Adrenal gland (tissue), 5 donors: ENCODE measurements at regions not wholly inside any gene's neighbourhood (a gene's known extent, or its start where the extent isn't known, plus 50 kb on each side); places are given as distances from the start of the nearest gene placed in this dataset.

Source experiments
- CTCF ChIP-seq, 6 experiments: fragments of 450-650 bp in 4 of 6; fragments of 200-600 bp in 2 of 6; sonication (generic) in 1 of 6; IDR thresholded peaks; 1 replicate in 5 of 6; 2 replicates in 1 of 6; pipeline versions ENCODE4 v1.5.1 to v1.8.0; 2016 to 2021; ENCODE audit warnings: antibody characterized with exemption in 6 of 6, mild to moderate bottlenecking in 2 of 6, moderate library complexity in 1 of 6
- POLR2A ChIP-seq, 2 donors: fragments of 450-650 bp; IDR thresholded peaks; one replicate each; pipeline ENCODE4 v1.6.1; 2017; ENCODE audit warnings: antibody characterized with exemption in 2 of 2, mild to moderate bottlenecking in 2 of 2, moderate library complexity in 1 of 2
- donor health status: DM: no; HTN: no; CAD: no.

DNA sequence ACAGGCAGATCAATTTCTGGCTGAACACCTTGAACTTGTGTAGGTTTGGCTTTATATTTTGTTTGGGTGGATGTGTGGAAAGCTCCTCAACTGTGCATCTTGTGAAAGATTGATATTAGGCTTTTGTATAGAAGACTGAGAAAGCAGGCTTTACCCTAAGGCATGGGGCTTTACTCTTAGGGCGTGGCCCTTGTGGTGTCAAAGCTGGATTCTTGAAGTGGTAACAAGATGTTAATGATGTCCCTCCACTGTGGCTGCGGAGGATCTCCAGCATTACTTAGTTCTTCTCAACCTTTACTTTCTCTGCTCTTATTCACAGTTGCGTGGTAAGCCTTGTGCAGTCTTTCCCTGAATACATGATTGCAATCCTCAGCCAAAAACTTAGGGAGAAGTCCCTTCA, 54.1 kb upstream of the HECTD2 start:
- TF ChIP-seq CTCF (IDR thresholded peaks at IDR 0.05): no peak
- no peak for TF ChIP-seq POLR2A (IDR thresholded peaks at IDR 0.05)
